ENCODE measurements at regions not wholly inside any gene's neighbourhood (a gene's known extent, or its start where the extent isn't known, plus 50 kb on each side); places are given as distances from the start of the nearest gene placed in this dataset.
A peak's percentile ranks its signal among the peaks of the same experiment; 100 is the strongest.

- no peaks in the 10 kb centered on the region for H3K36me3 ChIP-seq
- intact Hi-C loops (cut with DNase I): no loop called here
- H3K4me3 ChIP-seq: no peak overlapping the region
- no peak overlapping the region for H3K27ac ChIP-seq
- H3K4me1 ChIP-seq: no peaks in the 10 kb centered on the region
- no peaks in the 10 kb centered on the region for H3K27me3 ChIP-seq
- DNase-seq (no peak), ATAC-seq (no peak)
- H3K9me3 ChIP-seq: no peaks in the 10 kb centered on the region
- TF ChIP-seq CTCF (IDR thresholded peaks at IDR 0.05): no peak
These were observed 51.7 kb upstream of the RCN1 start for GRCh38 chr11:32039149-32039548.

- Histone ChIP-seq H3K27me3 (peaks cover 0 to 9% of the 10 kb centered on the region in 2 donors), H3K4me1 (no peaks in the 10 kb centered on the region), H3K36me3 (no peaks in the 10 kb centered on the region), H3K9me3 (no peaks in the 10 kb centered on the region), H3K27ac (no peak overlapping the region), H3K4me3 (no peak overlapping the region)
- ATAC-seq (no peak), DNase-seq (no peak)
- intact Hi-C loops (cut with DNase I): no loop called here
- TF ChIP-seq CTCF (IDR thresholded peaks at IDR 0.05): no peak
These were observed 56.2 kb upstream of the RCN1 start for GRCh38 chr11:32034680-32035079.

GRCh38 chr11:32034149-32034548 is 56.7 kb upstream of the RCN1 start:
- Histone ChIP-seq H3K27ac (no peak overlapping the region), H3K4me1 (no peaks in the 10 kb centered on the region), H3K4me3 (no peak overlapping the region), H3K36me3 (no peaks in the 10 kb centered on the region), H3K9me3 (no peaks in the 10 kb centered on the region), H3K27me3 (peaks cover 0 to 9% of the 10 kb centered on the region in 2 donors)
- ATAC-seq: peak; percentile 16
- intact Hi-C loops (cut with DNase I): no loop called here
- no peak for DNase-seq
- TF ChIP-seq CTCF (IDR thresholded peaks at IDR 0.05): no peak

- H3K4me3 ChIP-seq: no peak overlapping the region
- no peaks in the 10 kb centered on the region for H3K4me1 ChIP-seq
- ATAC-seq: no peak
- DNase-seq: no peak
- intact Hi-C loops (cut with DNase I): no loop called here
- no peak for TF ChIP-seq CTCF (IDR thresholded peaks at IDR 0.05)
- no peaks in the 10 kb centered on the region for H3K9me3 ChIP-seq
- no peak overlapping the region for H3K27ac ChIP-seq
- H3K27me3 ChIP-seq: peaks cover 0 to 9% of the 10 kb centered on the region in 2 donors
- H3K36me3 ChIP-seq: no peaks in the 10 kb centered on the region
These were observed 57.4 kb upstream of the RCN1 start for GRCh38 chr11:32033491-32033890.

GRCh38 chr11:32033067-32033466 is 57.8 kb upstream of the RCN1 start:
- Histone ChIP-seq H3K4me1 (no peaks in the 10 kb centered on the region), H3K27me3 (peaks cover 0 to 9% of the 10 kb centered on the region in 2 donors), H3K9me3 (no peaks in the 10 kb centered on the region), H3K36me3 (no peaks in the 10 kb centered on the region), H3K27ac (no peak overlapping the region), H3K4me3 (no peak overlapping the region)
- TF ChIP-seq CTCF (IDR thresholded peaks at IDR 0.05): no peak
- no peak for ATAC-seq
- no peak for DNase-seq
- intact Hi-C loops (cut with DNase I): no loop called here
